Activated CD4-positive, alpha-beta T cell treated with anti-CD3 and anti-CD28 coated beads, Interleukin-2, Interleukin-6, amounts not matched to agents 100 ng/mL and 50 ng/mL, durations not matched to agents 16 hours and 8 hours (primary cell): ENCODE measurements at regions not wholly inside any gene's neighbourhood (a gene's known extent, or its start where the extent isn't known, plus 50 kb on each side); places are given as distances from the start of the nearest gene placed in this dataset.

Experiments
- DNase-seq: peaks from one replicate; pipeline ENCODE4 v3.0.0-alpha.2; 2020

DNA sequence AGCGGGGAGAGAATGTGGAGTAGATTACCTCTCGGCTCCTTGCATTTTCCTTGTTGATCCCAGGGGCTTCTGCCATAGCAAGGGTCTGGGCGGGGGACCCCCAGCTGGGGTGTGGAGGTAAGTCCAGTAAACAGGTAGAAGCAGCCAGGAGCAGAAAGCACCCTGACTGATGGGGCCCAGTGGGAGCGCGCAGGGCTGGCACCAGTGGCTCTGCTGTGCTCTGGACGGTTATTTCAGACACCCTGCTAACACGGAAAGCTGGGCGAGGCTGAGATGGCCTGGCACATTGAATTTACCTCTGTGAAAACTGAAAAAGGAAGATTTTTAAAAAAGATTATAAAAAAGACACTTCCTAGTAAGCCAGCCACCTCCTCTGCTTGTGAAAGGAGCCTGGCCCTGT is 88.4 kb upstream of the CALM2 start:
- no peak for DNase-seq

DNA sequence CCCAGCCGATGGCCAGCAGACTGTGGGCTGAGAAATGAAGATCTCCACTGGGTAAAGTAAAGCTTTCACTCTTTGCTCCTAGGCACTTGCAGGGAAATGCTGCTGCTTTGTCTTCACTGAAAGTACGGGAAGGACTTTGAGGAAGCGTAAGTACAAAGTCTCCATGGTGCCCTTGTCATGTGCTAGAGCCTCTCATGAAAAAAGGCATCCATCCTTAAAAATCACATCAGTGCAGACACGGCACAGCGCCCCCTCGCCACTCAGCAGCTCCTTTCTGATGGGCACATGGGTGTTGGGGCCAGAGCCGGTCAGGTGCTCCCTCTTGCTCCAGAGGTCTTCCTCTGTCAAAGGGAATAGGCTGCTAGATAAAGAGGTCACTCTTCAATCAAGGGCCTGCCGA is 87.8 kb upstream of the CALM2 start:
- no peak for DNase-seq

DNA sequence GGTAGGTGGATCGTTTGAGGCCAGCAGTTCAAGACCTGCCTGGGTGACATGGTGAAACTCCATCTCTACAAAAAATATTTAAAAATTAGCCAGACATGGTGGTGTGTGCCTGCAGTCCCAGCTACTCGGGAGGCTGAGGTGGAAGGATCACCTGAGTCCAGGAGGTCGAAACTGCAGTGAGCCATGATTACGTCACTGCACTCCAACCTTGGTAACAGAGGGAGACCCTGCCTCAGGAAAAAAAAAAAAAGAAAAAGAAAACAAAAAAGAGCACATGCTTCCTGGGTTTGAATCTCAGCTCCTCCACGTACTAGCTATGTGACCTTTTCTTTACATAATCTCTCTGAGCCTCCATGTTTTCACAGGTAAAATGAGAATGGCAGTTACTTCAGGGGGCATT is 86.3 kb upstream of the CALM2 start:
- DNase-seq: no peak

DNA sequence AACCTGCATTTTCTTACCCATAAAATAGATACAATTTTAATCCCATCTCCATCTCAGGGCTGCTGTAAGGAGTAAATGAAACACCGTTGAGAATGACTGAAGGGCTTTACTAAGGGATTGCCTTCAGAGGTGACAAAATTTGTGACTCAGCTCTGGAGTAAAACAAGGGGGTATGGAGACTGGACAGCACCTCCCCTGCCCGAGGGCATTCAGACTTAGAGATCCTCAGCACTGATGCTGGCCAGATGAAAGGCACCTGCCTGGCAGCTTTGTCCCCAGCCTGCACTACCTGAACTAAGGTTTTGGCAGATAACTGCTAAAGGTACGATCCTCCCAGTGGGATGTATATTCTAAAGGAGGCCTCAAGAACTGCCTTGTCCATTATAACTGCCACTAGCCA is 84.7 kb upstream of the CALM2 start:
- DNase-seq: no peak

DNA sequence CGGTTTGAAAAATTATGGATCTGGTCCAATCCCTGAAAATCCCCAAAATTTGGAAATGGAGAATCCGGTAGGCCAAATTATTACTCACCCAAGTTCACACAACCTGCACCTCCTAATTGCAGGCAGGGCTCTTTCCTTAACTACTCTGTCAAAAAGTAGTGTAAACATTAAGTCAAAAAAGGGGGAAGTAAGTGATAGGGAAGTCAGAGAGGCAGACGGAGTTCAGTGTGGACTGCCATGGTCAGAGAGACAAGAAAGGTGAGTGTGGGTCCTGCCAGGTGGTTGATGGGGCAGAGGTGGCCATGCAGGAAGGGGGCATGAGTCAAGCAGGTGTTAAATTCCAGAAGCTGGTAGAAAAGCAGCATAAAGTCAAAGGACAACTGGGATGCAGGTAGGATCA is 83.5 kb upstream of the CALM2 start:
- no peak for DNase-seq

DNA sequence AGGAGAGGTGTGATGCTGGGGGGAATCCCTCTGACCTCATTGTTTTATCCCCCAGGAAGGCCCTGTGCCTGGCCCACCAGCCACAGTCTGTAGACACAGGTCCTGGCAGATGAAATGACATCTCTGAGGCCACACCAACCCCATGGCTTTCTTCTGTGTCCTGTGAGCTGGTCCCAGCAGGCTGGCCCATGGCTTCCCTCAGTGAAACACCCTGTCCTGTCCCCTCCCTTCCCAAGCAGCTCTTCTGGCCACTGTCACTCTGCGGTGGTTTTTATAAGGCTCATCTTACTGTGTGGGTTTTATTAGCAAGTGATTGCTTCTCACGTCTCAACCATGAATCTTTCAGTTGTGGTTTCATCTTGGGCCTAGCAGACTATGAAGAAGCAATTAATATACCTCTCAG is 81.6 kb upstream of the CALM2 start:
- DNase-seq: no peak

DNA sequence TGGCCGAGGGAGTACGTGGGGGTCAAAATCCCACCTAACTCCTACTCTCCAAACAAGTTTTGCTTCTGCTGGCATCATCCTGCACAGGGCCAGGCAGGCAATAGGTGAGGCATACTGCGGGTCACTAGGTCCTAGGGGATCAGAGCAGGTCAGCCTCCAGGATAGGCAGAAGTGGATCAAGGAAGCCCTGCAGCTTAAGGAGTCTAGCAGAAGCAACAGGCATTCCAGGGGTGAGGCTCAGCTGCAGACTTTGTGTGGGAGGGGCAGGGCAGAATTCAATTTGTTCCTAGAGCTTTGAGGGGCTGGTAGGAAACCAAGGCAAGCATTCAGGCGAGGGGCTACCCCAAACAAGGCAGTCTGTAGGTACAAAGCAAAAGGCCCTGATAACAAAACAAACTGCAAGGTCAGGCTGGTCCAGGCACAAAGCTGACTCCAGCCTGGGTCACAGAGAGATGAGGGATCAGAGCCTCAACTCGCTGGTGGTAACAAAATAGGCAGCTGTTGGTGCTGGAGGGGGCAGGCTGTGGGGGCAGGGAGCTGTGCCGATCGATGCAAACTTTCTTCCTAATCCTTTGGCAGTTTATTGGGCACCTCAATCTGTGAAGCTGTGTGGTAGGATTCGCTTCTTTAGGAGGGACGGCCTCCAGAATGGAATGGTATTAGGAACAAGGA is 80.2 kb upstream of the CALM2 start:
- DNase-seq: no peak

DNA sequence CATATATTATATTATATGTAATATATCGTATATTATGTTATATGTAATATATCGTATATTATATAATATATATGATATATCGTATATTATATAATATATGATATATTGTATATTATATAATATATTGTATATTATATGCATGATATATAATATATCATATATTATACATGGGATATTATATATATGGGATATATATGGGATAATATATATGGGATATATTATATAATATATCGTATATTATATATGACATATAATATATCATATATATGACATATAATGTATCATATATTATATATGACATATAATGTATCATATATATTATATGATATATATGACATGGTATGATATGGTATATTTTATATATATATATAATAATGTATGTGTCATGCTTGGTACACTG is 79.5 kb upstream of the CALM2 start:
- DNase-seq: no peak

DNA sequence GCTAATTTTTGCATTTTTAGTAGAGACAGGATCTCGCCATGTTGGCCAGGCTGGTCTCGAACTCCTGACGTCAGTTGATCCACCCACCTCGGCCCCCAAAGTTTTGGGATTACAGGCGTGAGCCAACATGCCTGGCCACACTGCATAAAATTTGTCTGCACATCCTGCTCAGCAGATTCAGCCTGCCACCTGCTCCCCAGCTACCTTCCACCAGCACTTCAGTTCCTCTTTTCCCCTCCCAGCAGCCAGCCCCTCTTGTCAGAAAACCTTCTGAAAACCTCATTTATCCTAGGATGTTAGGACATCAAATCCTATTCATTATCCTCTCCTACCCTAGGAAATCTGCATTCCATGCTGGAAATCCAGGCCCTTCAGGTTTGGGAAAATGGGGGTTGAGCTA is 78.2 kb upstream of the CALM2 start:
- no peak for DNase-seq

DNA sequence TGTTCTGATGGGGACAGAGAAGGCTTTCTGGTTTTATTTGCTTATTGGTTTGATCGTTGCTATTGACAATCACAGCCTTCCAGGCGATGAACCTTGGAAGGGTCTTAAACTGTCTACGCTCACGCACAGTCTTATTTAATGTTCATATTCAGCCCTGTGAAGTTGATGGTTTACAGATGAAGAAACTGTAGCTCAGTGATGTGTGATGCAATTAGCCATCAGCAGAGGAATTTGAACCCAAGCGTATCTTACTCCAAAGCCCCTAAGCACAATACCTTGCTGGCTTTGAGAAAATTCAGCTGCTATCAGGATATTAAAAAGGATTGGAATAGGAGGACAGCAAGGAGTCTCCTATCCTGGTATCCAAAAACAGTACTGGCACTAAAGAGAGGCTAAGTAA is 77.1 kb upstream of the CALM2 start:
- no peak for DNase-seq

DNA sequence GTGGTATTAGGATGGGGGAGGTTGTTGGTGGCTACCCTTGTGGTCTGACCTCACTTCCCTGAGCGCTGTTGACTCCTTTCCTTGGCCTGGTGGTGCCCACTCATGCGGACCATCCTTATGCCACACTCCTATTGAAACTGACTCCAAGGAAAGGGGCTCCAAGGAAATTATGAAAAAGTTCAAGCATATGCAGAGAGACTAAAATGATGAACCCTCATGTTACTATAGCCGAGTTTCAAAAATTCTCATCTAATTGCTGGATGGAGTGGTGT is 75.0 kb upstream of the CALM2 start:
- DNase-seq: no peak

DNA sequence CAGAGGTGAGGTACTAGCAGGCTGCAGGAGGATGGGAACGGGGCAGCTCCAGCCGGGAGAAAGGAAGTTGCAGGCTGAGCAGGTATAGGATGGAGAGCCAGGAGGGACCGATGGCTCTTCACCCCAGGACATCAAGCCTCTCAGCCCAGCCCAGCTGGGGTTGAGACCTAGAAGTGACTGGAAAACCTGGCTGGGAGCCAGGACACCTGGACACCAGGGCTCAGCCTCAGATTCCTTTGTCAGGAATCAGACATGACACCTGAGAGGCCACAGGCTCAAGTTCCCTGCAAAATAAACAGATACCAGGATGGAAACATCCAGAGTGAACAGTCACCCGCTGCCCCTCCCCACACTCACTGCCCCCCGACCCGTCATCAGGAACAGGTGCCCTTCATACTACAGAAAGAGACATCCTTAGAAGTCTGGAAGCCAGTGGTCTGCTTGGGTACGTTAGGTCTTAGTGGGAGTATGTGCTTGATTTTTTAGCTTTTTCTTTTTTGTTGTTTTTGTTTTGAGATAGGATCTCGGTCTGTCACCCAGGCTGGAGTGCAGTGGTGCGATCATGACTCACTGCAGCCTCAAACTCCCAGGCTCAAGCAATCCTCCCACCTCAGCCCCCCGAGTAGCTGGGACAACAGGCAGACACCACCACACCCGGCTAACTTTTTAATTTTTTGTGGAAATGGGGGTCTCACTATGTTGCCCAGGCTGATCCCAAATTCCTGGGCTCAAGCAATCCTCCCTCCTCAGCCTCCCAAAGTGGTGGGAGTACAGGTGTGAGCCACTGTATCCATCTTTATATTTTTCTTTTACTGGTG is 74.5 kb upstream of the CALM2 start:
- DNase-seq: no peak

DNA sequence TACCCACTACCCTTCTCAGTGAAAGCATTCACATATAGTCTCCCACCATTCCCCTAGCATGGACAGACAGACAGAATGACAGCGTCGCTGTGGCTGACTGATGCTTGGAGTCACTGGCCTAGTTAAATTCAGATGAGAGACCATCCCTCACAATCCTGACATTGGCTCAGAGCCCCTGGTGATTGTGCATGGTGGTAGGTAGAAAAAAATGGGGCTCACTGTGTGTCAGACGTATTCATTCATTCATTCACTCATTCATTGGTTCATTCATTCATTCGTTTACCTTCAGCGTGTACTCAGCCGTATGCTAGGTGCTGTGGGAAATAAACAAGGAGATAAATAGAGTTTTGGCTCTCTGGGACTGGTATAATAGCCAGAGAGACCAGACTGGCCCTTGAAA is 73.6 kb upstream of the CALM2 start:
- no peak for DNase-seq

DNA sequence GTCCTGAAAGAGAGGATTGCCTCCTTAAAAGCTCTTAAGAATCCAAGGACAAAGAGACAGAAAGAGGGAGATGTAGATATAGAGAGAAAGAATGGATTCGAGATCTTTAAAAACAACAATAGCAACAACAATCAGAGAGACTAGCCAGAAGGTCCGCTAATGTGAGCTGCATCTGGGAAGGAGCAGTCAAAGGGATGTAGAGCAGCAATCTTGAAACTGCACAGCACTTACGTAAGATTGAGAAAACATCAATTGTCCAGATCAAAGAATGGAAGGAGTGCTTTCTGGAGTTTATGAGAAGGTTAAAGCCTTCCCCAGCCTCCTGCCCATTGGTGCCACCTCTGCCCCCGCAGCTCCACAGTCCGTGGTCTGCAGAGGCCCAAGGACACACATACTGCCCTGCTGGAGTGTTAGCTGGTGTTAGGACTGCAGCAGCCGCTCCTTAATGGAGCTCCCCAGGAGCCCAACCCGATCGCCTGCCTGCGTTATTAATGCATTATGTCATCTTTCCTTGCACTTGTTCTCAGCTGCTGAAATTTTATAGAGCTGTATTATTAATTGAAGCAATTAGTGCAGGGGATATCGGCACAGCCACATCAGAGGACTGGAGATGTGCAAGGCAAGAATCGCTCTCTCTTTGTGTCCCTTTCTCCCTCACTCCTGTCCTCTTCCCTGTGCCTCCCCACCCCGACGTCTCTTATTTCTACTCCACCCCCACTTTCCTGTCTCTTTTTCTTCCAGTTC is 73.0 kb upstream of the CALM2 start:
- DNase-seq: no peak

DNA sequence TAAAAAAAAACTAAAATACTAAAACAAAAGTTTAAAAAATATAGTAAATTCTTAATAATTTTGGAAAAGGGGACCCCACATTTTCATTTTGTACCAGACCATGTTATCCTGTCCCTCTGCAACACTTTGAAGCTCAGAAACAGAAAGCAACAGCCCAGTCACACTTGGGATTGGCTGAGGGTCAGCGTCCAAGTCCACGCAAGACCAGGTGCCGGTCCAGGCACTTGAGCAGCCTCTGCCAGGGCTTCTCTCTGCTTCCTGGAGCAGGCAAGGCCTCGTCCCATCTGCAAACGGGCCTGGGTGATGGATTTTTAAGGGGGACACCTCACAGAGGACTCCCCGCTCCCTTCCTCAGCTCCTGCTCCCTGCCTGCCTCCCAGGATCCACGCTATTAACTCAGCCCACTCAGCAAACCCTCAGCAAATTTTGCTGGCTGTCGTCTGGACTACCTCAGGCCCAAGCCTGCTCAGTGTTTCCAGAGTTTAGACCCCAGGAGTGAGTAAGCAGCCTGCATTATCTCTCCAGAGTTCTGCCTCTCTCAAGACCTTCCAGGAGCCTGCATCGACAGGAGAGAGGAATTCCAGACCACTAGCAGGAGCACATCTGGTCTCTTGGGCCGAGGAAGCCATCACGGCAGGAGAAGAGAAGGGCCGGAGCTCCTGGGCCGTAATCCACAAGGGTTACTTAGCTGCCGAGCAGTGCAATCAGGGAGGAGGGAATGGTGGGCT is 67.4 kb upstream of the CALM2 start:
- DNase-seq: no peak

DNA sequence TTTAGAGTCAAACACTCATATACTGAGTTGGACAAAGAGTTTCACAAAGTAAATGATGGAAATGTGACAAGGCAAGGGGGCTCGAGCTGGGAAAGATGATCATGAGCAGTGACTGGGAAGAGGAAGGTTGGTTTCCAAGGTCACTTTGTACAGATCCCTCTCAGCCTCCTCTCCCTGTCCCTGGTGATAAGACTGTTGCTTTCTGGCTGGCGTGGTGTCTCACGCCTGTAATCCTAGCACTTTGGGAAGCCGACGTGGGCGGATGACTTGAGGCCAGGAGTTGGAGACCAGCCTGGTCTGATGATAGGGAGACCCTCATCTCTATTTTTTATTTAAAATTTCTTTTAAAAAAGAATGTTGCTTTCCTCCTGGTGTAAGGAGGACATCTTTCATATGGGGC is 65.4 kb upstream of the CALM2 start:
- DNase-seq: no peak

DNA sequence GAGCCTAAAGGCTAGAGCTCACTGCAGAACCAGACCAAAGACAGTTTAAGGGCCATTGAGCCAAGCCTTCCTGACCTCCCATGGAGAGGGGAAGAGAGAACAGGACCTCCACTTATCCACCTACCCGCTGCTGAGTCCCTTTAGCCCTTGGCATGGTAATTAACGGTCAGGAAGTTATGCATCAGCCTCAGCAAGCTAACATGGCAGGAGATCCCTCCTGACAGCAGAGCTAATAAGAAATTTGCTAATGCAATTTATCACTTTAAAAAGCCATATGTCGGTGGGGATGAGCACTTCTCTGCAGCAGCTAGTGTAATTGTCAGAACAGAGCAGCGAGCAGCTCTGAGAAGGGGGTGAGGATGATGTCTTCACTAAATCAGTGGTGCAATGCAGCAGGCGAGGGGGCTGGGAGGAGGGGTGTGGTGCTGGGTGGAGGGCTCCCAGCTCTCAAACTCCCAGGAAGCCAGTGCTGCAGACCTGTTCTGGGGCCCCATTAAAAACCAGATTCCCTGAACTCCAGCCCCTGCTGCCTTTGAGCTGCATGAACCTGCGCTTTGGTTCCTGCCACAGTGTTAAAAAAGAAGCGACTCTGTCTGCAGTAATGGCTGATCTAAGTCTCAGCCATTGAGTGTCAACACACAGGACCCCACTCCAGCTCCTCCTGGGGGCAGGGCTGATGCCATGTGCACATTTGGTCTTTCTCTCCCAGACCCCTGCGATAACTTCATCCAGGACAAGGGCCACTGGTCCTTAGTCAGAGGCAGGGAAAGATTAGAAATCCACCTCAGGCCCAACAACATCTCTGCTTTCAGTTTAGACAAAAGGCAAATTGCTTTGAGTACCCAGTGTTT is 63.0 kb upstream of the CALM2 start:
- DNase-seq: no peak

DNA sequence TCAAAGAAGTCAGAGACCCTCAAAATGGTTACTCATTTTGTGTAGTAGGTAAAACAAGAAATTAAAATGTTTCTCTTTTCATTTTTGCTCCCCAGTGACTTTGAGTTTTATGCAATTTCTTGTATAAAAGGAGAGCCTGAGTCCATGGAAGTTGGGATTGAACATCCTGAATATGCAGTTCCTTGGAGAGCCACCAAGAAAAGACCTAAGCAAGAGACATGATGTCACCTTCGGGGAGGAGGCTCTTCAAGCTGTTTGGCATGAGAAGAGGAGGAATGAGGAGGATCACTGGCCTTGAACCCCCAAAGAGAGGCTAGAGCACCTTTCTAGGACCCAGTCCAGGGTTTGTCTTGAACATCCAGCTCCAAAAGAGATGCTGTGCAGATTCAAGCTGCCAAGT is 62.3 kb upstream of the CALM2 start:
- DNase-seq: no peak

DNA sequence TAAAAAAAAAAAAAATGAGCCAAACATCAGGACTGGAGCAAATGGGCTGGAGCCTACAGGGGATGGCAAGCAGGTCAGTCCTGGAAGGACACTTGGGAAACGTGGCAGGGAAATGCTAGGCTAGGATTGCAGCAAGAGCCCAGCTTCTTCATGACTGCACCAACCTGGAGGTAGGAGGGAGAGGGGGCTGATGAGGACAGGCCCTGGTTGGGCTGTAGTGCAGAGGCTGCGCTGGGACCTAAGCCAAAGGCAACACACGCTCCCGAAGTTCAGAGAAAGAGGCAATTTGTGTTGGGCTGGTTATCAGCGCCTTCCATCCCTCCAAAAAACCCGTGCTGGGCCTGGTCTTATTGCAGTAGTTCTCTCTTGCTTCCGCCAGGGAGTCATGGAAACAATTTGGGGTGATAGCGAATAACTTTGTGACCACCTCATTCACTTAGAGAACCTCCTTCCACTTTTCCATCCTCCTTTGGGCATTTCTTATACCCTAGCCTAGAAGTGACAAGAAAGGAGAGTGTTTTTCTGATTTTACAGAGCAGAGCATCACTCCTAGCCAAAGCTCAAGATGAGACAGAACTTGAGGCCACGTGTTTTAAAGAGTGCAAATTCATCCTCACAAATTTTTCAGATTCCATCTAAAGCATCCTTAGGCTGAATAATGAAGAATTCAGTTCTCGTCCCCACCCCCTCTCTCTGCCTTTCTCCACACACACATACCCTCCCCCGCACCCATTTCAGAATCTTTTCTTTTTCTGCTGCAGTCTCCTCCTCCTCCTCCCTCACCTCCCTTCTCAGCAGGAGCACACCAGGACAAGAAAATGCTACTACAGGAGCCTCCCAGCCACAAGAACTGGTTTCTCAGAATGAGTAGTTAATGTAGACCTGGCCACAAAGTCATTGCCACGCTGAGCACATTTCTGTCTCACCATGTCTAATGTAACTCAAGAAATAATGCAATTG is 61.3 kb upstream of the CALM2 start:
- DNase-seq: peak; percentile 47

DNA sequence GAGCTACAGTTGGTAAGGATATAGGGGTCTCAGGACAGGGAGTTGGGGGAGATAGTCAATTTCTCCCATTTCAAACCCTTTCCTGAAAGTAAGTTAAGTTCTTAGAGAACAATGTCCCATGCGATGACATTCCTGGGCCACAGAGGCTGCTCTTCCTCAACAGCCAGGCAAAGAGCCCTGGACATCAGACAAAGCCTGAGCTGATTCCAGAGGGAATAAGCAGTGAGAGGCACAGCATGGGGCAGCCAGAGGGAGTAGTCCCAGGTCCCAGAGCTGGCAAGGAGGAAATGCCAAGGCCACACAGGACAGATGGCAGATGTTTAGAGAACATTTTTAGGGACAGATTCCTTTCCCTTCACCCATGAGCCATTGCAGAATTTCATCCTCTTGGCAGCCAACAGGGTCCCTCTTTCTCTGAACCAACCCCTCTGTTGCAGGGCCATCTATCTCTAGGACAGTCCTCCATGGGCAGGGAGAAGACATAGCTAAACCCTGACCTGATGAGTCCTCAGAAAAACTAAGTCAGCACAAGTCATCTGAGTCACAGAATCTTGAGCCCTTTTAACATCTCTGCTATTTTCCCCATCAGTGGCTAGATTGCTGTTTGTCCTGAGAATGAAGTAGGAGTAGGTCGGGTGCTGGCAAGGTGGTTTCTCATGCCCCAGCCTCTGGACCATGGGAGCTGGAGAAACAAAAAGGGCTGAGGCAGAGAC is 60.3 kb upstream of the CALM2 start:
- DNase-seq: no peak

DNA sequence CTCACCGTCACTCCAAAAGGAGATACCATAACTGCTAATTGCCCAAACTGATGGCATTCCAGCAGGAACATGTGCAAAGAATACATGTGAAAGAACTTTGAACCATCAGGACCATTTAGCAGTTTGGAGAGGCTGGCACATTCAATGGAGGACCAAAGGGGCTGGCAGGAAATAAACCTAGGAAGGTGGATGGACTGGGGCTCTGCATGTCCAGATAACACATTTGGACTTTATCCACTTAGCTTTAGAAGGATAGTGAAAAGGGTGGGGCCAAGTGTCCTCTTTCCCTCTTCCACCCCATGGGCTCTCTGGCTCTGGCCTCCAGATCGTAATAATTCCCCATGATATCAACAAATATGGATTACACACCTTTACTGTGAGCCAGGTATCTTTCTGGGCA is 58.8 kb upstream of the CALM2 start:
- DNase-seq: no peak
